22Rv1 (cell line): ENCODE measurements at regions not wholly inside any gene's neighbourhood (a gene's known extent, or its start where the extent isn't known, plus 50 kb on each side); places are given as distances from the start of the nearest gene placed in this dataset.

ENCODE experiments used
- CTCF ChIP-seq: fragments of 450-650 bp; IDR thresholded peaks from 2 replicates; pipeline ENCODE4 v1.5.1; 2017; ENCODE audit warnings: mild to moderate bottlenecking
- ZFX ChIP-seq: fragments of 450-650 bp; IDR thresholded peaks from 2 replicates; pipeline ENCODE4 v1.6.1; 2017; ENCODE audit warnings: antibody characterized with exemption, borderline replicate concordance

GRCh38 chr9:110066929-110067716 lies 140.8 kb downstream of the C9orf152 start:
- TF ChIP-seq CTCF (no peak), ZFX (no peak)
